Stimulated activated CD4-positive, alpha-beta T cell treated with anti-CD3 and anti-CD28 coated beads, Interleukin-2, amount 100 ng/mL, for 48 hours (primary cell): ENCODE measurements at regions not wholly inside any gene's neighbourhood (a gene's known extent, or its start where the extent isn't known, plus 50 kb on each side); places are given as distances from the start of the nearest gene placed in this dataset.
A peak's percentile ranks its signal among the peaks of the same experiment; 100 is the strongest.

Experiments used
- DNase-seq, 2 donors: peaks; one replicate each; pipeline ENCODE4 v3.0.0-alpha.2; 2020

- no peak for DNase-seq
Observed at GRCh38 chr17:55580596-55581133, 69.4 kb upstream of the SMIM36 start.

GRCh38 chr17:55577687-55578086 is 66.4 kb upstream of the SMIM36 start:
- peak in 1 of 2 donors; percentile 24 for DNase-seq

- DNase-seq, result peak; percentile 26 to 56
Observed at GRCh38 chr17:55576996-55577586, 65.8 kb upstream of the SMIM36 start.

GRCh38 chr17:55576237-55576995 is 65.2 kb upstream of the SMIM36 start:
- DNase-seq, result no peak

GRCh38 chr17:55575058-55575636 is 63.9 kb upstream of the SMIM36 start:
- DNase-seq, result no peak

GRCh38 chr17:55572599-55572998 is 61.3 kb upstream of the SMIM36 start:
- DNase-seq, result no peak

- DNase-seq, result no peak
Observed at GRCh38 chr17:55572139-55572538, 60.9 kb upstream of the SMIM36 start.

- no peak for DNase-seq
Observed at GRCh38 chr17:55571095-55571494, 59.8 kb upstream of the SMIM36 start.

GRCh38 chr17:55570391-55570790 is 59.1 kb upstream of the SMIM36 start:
- DNase-seq, result no peak

- DNase-seq, result no peak
Observed at GRCh38 chr17:55567240-55568214, 56.3 kb upstream of the SMIM36 start.

- DNase-seq, result no peak
Observed at GRCh38 chr17:55564081-55564480, 52.8 kb upstream of the SMIM36 start.

- DNase-seq, result no peak
Observed at GRCh38 chr17:55563363-55563762, 52.1 kb upstream of the SMIM36 start.

GRCh38 chr17:55561973-55562495 is 50.8 kb upstream of the SMIM36 start:
- DNase-seq, result no peak

GRCh38 chr17:55561316-55561972 is 50.2 kb upstream of the SMIM36 start:
- DNase-seq, result no peak
